Neutrophil (primary cell): ENCODE measurements at regions not wholly inside any gene's neighbourhood (a gene's known extent, or its start where the extent isn't known, plus 50 kb on each side); places are given as distances from the start of the nearest gene placed in this dataset.

Source experiments
- H3K27ac ChIP-seq: fragments of 200-600 bp; sonication (generic); 2 replicates; pipeline ENCODE4 v1.5.1; 2016; ENCODE audit warnings: mild to moderate bottlenecking, moderate library complexity
- H3K27me3 ChIP-seq: fragments of 200-600 bp; sonication (generic); 2 replicates; pipeline ENCODE4 v1.6.0; 2016; ENCODE audit warnings: mild to moderate bottlenecking
- H3K36me3 ChIP-seq: fragments of 200-600 bp; sonication (generic); 2 replicates; pipeline ENCODE4 v1.5.1; 2017
- H3K4me1 ChIP-seq, 2 experiments: fragments of 200-600 bp in 1 of 2; sonication (generic) in 1 of 2; 1 replicate in 1 of 2; 2 replicates in 1 of 2; pipeline versions ENCODE4 v1.5.1 to v1.6.1; 2013 to 2016; ENCODE audit warnings: low read depth in 1 of 2, low read length in 1 of 2, mild to moderate bottlenecking in 1 of 2, moderate library complexity in 1 of 2; ENCODE audit not compliant: control insufficient read depth in 1 of 2, insufficient read depth in 1 of 2
- H3K4me3 ChIP-seq, 2 experiments: fragments of 200-600 bp in 1 of 2; sonication (generic) in 1 of 2; 1 replicate in 1 of 2; 2 replicates in 1 of 2; pipeline ENCODE4 v1.5.1; 2013 to 2016; ENCODE audit warnings: low read depth in 1 of 2, low read length in 1 of 2, mild to moderate bottlenecking in 1 of 2, moderate library complexity in 1 of 2
- H3K9me3 ChIP-seq: fragments of 200-600 bp; sonication (generic); 2 replicates; pipeline ENCODE4 v1.5.1; 2016
- CTCF ChIP-seq: fragments of 200-600 bp; sonication (generic); IDR thresholded peaks from 2 replicates; pipeline ENCODE4 v1.5.1; 2016; ENCODE audit warnings: antibody characterized with exemption

GRCh38 chr2:134021830-134022524 lies 231.9 kb upstream of the MGAT5 start:
- no peak for TF ChIP-seq CTCF
- Histone ChIP-seq H3K4me3 (no peak overlapping the region), H3K27ac (no peak overlapping the region), H3K4me1 (no peaks in the 10 kb centered on the region), H3K36me3 (no peaks in the 10 kb centered on the region), H3K9me3 (no peaks in the 10 kb centered on the region), H3K27me3 (peaks cover 66% of the 10 kb centered on the region)

GRCh38 chr2:134023854-134024253 lies 230.0 kb upstream of the MGAT5 start:
- H3K9me3 ChIP-seq: no peaks in the 10 kb centered on the region
- H3K27me3 ChIP-seq: peaks cover 79% of the 10 kb centered on the region
- H3K4me1 ChIP-seq: no peaks in the 10 kb centered on the region
- H3K27ac ChIP-seq: no peak overlapping the region
- TF ChIP-seq CTCF: no peak
- no peaks in the 10 kb centered on the region for H3K36me3 ChIP-seq
- H3K4me3 ChIP-seq: no peak overlapping the region

GRCh38 chr2:134027980-134028379 lies 225.9 kb upstream of the MGAT5 start:
- Histone ChIP-seq H3K9me3 (no peaks in the 10 kb centered on the region), H3K27ac (no peak overlapping the region), H3K36me3 (no peaks in the 10 kb centered on the region), H3K27me3 (peaks cover 81% of the 10 kb centered on the region), H3K4me3 (no peak overlapping the region), H3K4me1 (no peaks in the 10 kb centered on the region)
- TF ChIP-seq CTCF: no peak

GRCh38 chr2:134029418-134029817 lies 224.5 kb upstream of the MGAT5 start:
- Histone ChIP-seq H3K4me3 (no peak overlapping the region), H3K4me1 (no peaks in the 10 kb centered on the region), H3K9me3 (no peaks in the 10 kb centered on the region), H3K36me3 (no peaks in the 10 kb centered on the region), H3K27ac (no peak overlapping the region), H3K27me3 (peaks cover 70% of the 10 kb centered on the region)
- TF ChIP-seq CTCF: no peak

- no peak for TF ChIP-seq CTCF
- Histone ChIP-seq H3K9me3 (no peaks in the 10 kb centered on the region), H3K4me3 (no peak overlapping the region), H3K4me1 (no peaks in the 10 kb centered on the region), H3K36me3 (no peaks in the 10 kb centered on the region), H3K27ac (no peak overlapping the region), H3K27me3 (peaks cover 53% of the 10 kb centered on the region)
Observed at GRCh38 chr2:134031539-134031938, 222.3 kb upstream of the MGAT5 start.
